AG10803 (cell line): ENCODE measurements at regions not wholly inside any gene's neighbourhood (a gene's known extent, or its start where the extent isn't known, plus 50 kb on each side); places are given as distances from the start of the nearest gene placed in this dataset.

ENCODE experiments used
- DNase-seq: peaks from one replicate; pipeline ENCODE4 v3.0.0; 2010; ENCODE audit warnings: low read depth
- H3K4me3 ChIP-seq: 2 replicates; pipeline ENCODE4 v1.5.1; 2011; ENCODE audit warnings: mild to moderate bottlenecking, low read length, control low read depth
- CTCF ChIP-seq: conservative IDR thresholded peaks from 2 replicates; pipeline ENCODE4 v1.5.1; 2011; ENCODE audit warnings: mild to moderate bottlenecking, low read length, control low read depth, inconsistent platforms

GRCh38 chr12:34386621-34387255 is 364.4 kb downstream of the ALG10 start:
- DNase-seq: no peak
- no peak for TF ChIP-seq CTCF
- no peak overlapping the region for H3K4me3 ChIP-seq

- no peak overlapping the region for H3K4me3 ChIP-seq
- no peak for DNase-seq
- no peak for TF ChIP-seq CTCF
These were observed 365.7 kb downstream of the ALG10 start for GRCh38 chr12:34387711-34388635.

GRCh38 chr12:34388636-34389377 is 366.5 kb downstream of the ALG10 start:
- TF ChIP-seq CTCF: no peak
- H3K4me3 ChIP-seq: no peak overlapping the region
- DNase-seq: no peak

GRCh38 chr12:34389378-34390170 is 367.3 kb downstream of the ALG10 start:
- no peak for TF ChIP-seq CTCF
- no peak for DNase-seq
- no peak overlapping the region for H3K4me3 ChIP-seq

- TF ChIP-seq CTCF: no peak
- H3K4me3 ChIP-seq: no peak overlapping the region
- DNase-seq: no peak
These were observed 368.0 kb downstream of the ALG10 start for GRCh38 chr12:34390171-34390841.
